Skeletal muscle satellite cell (primary cell): ENCODE measurements at regions not wholly inside any gene's neighbourhood (a gene's known extent, or its start where the extent isn't known, plus 50 kb on each side); places are given as distances from the start of the nearest gene placed in this dataset.

Experiments used
- H3K27me3 ChIP-seq: 2 replicates; pipeline ENCODE4 v1.7.0; 2013; ENCODE audit warnings: low read length; ENCODE audit not compliant: control insufficient read depth, insufficient read depth
- H3K36me3 ChIP-seq: 2 replicates; pipeline ENCODE4 v1.7.0; 2013; ENCODE audit warnings: mild to moderate bottlenecking, control low read depth, low read length; ENCODE audit not compliant: insufficient read depth
- H3K4me1 ChIP-seq: 2 replicates; pipeline ENCODE4 v1.7.0; 2013; ENCODE audit warnings: low read length; ENCODE audit not compliant: control insufficient read depth, insufficient read depth
- H3K4me2 ChIP-seq: 2 replicates; pipeline ENCODE4 v1.7.0; 2013; ENCODE audit warnings: mild to moderate bottlenecking, low read length
- H3K4me3 ChIP-seq: 2 replicates; pipeline ENCODE4 v1.7.0; 2013; ENCODE audit warnings: low read length
- H3K9ac ChIP-seq: 2 replicates; pipeline ENCODE4 v1.7.0; 2013; ENCODE audit warnings: mild to moderate bottlenecking, low read depth, low read length, moderate library complexity
- H3K9me3 ChIP-seq: replicated peaks from 2 replicates; pipeline ENCODE4 v1.7.0; 2013; ENCODE audit warnings: mild to moderate bottlenecking, control low read depth, low read length

GRCh38 chr16:86322283-86322682 lies 188.0 kb upstream of the FOXF1 start:
- Histone ChIP-seq H3K27me3 (peaks cover 22% of the 10 kb centered on the region), H3K4me1 (no peaks in the 10 kb centered on the region), H3K36me3 (no peaks in the 10 kb centered on the region), H3K4me2 (no peak overlapping the region), H3K4me3 (no peak overlapping the region), H3K9me3 (no peaks in the 10 kb centered on the region), H3K9ac (no peak overlapping the region)

- Histone ChIP-seq H3K9ac (no peak overlapping the region), H3K9me3 (no peaks in the 10 kb centered on the region), H3K4me3 (no peak overlapping the region), H3K4me2 (no peak overlapping the region), H3K36me3 (no peaks in the 10 kb centered on the region), H3K27me3 (peaks cover 22% of the 10 kb centered on the region), H3K4me1 (no peaks in the 10 kb centered on the region)
These were observed 187.5 kb upstream of the FOXF1 start for GRCh38 chr16:86322806-86323205.

- Histone ChIP-seq H3K27me3 (peaks cover 24% of the 10 kb centered on the region), H3K36me3 (no peaks in the 10 kb centered on the region), H3K4me3 (no peak overlapping the region), H3K4me2 (no peak overlapping the region), H3K4me1 (no peaks in the 10 kb centered on the region), H3K9me3 (no peaks in the 10 kb centered on the region), H3K9ac (no peak overlapping the region)
These were observed 186.0 kb upstream of the FOXF1 start for GRCh38 chr16:86324320-86324719.

- Histone ChIP-seq H3K36me3 (no peaks in the 10 kb centered on the region), H3K4me3 (no peak overlapping the region), H3K4me1 (no peaks in the 10 kb centered on the region), H3K27me3 (peaks cover 18% of the 10 kb centered on the region), H3K9me3 (no peaks in the 10 kb centered on the region), H3K9ac (no peak overlapping the region), H3K4me2 (no peak overlapping the region)
These were observed 185.0 kb upstream of the FOXF1 start for GRCh38 chr16:86325360-86325759.

- no peaks in the 10 kb centered on the region for H3K36me3 ChIP-seq
- no peak overlapping the region for H3K4me3 ChIP-seq
- no peaks in the 10 kb centered on the region for H3K9me3 ChIP-seq
- no peak overlapping the region for H3K4me2 ChIP-seq
- no peaks in the 10 kb centered on the region for H3K4me1 ChIP-seq
- H3K27me3 ChIP-seq = peaks cover 18% of the 10 kb centered on the region
- no peak overlapping the region for H3K9ac ChIP-seq
These were observed 184.4 kb upstream of the FOXF1 start for GRCh38 chr16:86325895-86326294.

- Histone ChIP-seq H3K9ac (no peak overlapping the region), H3K4me1 (no peaks in the 10 kb centered on the region), H3K27me3 (peaks cover 10% of the 10 kb centered on the region), H3K4me3 (no peak overlapping the region), H3K4me2 (no peak overlapping the region), H3K36me3 (no peaks in the 10 kb centered on the region), H3K9me3 (no peaks in the 10 kb centered on the region)
These were observed 183.0 kb upstream of the FOXF1 start for GRCh38 chr16:86327321-86327720.

- H3K9ac ChIP-seq = no peak overlapping the region
- peaks cover 14% of the 10 kb centered on the region for H3K27me3 ChIP-seq
- H3K36me3 ChIP-seq = no peaks in the 10 kb centered on the region
- H3K4me3 ChIP-seq = no peak overlapping the region
- H3K9me3 ChIP-seq = no peaks in the 10 kb centered on the region
- no peaks in the 10 kb centered on the region for H3K4me1 ChIP-seq
- no peak overlapping the region for H3K4me2 ChIP-seq
These were observed 179.4 kb upstream of the FOXF1 start for GRCh38 chr16:86330906-86331305.

GRCh38 chr16:86334079-86334635 lies 176.2 kb upstream of the FOXF1 start:
- no peaks in the 10 kb centered on the region for H3K36me3 ChIP-seq
- H3K4me2 ChIP-seq = no peak overlapping the region
- H3K27me3 ChIP-seq = peaks cover 13% of the 10 kb centered on the region
- no peak overlapping the region for H3K9ac ChIP-seq
- no peaks in the 10 kb centered on the region for H3K9me3 ChIP-seq
- no peak overlapping the region for H3K4me3 ChIP-seq
- H3K4me1 ChIP-seq = no peaks in the 10 kb centered on the region

- Histone ChIP-seq H3K4me3 (no peak overlapping the region), H3K9ac (no peak overlapping the region), H3K9me3 (no peaks in the 10 kb centered on the region), H3K4me1 (no peaks in the 10 kb centered on the region), H3K27me3 (peaks cover 8% of the 10 kb centered on the region), H3K4me2 (no peak overlapping the region), H3K36me3 (no peaks in the 10 kb centered on the region)
These were observed 174.8 kb upstream of the FOXF1 start for GRCh38 chr16:86335266-86336172.

- Histone ChIP-seq H3K27me3 (peaks cover 13% of the 10 kb centered on the region), H3K36me3 (no peaks in the 10 kb centered on the region), H3K9me3 (no peaks in the 10 kb centered on the region), H3K4me1 (no peaks in the 10 kb centered on the region), H3K9ac (no peak overlapping the region), H3K4me2 (no peak overlapping the region), H3K4me3 (no peak overlapping the region)
These were observed 173.2 kb upstream of the FOXF1 start for GRCh38 chr16:86337138-86337537.

GRCh38 chr16:86337581-86338402 lies 172.5 kb upstream of the FOXF1 start:
- H3K27me3 ChIP-seq = peaks cover 18% of the 10 kb centered on the region
- no peak overlapping the region for H3K4me3 ChIP-seq
- no peaks in the 10 kb centered on the region for H3K36me3 ChIP-seq
- no peak overlapping the region for H3K9ac ChIP-seq
- H3K4me2 ChIP-seq = no peak overlapping the region
- no peaks in the 10 kb centered on the region for H3K9me3 ChIP-seq
- no peaks in the 10 kb centered on the region for H3K4me1 ChIP-seq
